ENCODE measurements at regions not wholly inside any gene's neighbourhood (a gene's known extent, or its start where the extent isn't known, plus 50 kb on each side); places are given as distances from the start of the nearest gene placed in this dataset.

GRCh38 chr1:219417610-219418009, 195.3 kb downstream of the ZC3H11B start:
- no peaks in the 10 kb centered on the region for H4K20me1 ChIP-seq (ENCODE audit: control insufficient read depth, extremely low read depth, insufficient read depth, low read length)
- no peaks in the 10 kb centered on the region for H3K4me1 ChIP-seq (ENCODE audit: control insufficient read depth, extremely low read depth, insufficient read depth, low read length)
- dilution Hi-C loops (cut with MboI; ENCODE audit: extremely low pct_ligation_motif_present, low sequenced_read_pairs), result no loop called here
- TF ChIP-seq EZH2 (IDR thresholded peaks at IDR 0.05; ENCODE audit: low read length) (no peak), CTCF (optimal IDR thresholded peaks at IDR 0.05 in 1 of 3, IDR thresholded peaks at IDR 0.05 in 1 of 3, conservative IDR thresholded peaks at IDR 0.05 in 1 of 3; ENCODE audit: extremely low read depth in 1 of 3, insufficient read depth in 2 of 3, low read length in 3 of 3) (no peak)
- no peaks in the 10 kb centered on the region for H3K79me2 ChIP-seq (ENCODE audit: control insufficient read depth, insufficient read depth, low read length)
- H3K9ac ChIP-seq (ENCODE audit: control insufficient read depth, extremely low read depth, insufficient read depth, low read length), result no peak overlapping the region
- no peak overlapping the region for H3K4me2 ChIP-seq (ENCODE audit: control insufficient read depth, extremely low read depth, insufficient read depth, low read depth, low read length)
- H2AFZ ChIP-seq (ENCODE audit: control insufficient read depth, low read length), result no peak overlapping the region
- peaks cover 7% of the 10 kb centered on the region for H3K27me3 ChIP-seq (ENCODE audit: control insufficient read depth, extremely low read depth, insufficient read depth, low read length)
- no peak overlapping the region for H3K4me3 ChIP-seq (ENCODE audit: control insufficient read depth in 2 of 3, extremely low read depth in 1 of 3, insufficient read depth in 2 of 3, low read depth in 1 of 3, low read length in 3 of 3)
- H3K9me3 ChIP-seq (ENCODE audit: control insufficient read depth, low read depth, low read length), result no peaks in the 10 kb centered on the region
- H3K9me1 ChIP-seq (ENCODE audit: control insufficient read depth, extremely low read depth, insufficient read depth, low read length), result no peaks in the 10 kb centered on the region
- H3K27ac ChIP-seq (ENCODE audit: control insufficient read depth, insufficient read depth, low read length), result no peak overlapping the region
- no peaks in the 10 kb centered on the region for H3K36me3 ChIP-seq (ENCODE audit: control insufficient read depth in 2 of 2, extremely low read depth in 1 of 2, insufficient read depth in 2 of 2, low read length in 2 of 2)
- DNase-seq (ENCODE audit: low read depth, low spot score) (no peak), FAIRE-seq (no peak)

GRCh38 chr1:219416598-219417238, 196.2 kb downstream of the ZC3H11B start:
- dilution Hi-C loops (cut with MboI; ENCODE audit: extremely low pct_ligation_motif_present, low sequenced_read_pairs), result no loop called here

More at GRCh38 chr1:219416598-219417238, 196.2 kb downstream of the ZC3H11B start:
- TF ChIP-seq EZH2 (IDR thresholded peaks at IDR 0.05; ENCODE audit: low read length), result no peak
- peak; percentile 66 to 75 (median 73) for TF ChIP-seq CTCF (optimal IDR thresholded peaks at IDR 0.05 in 1 of 3, IDR thresholded peaks at IDR 0.05 in 1 of 3, conservative IDR thresholded peaks at IDR 0.05 in 1 of 3; ENCODE audit: extremely low read depth in 1 of 3, insufficient read depth in 2 of 3, low read length in 3 of 3)
- no peak overlapping the region for H3K4me2 ChIP-seq (ENCODE audit: control insufficient read depth, extremely low read depth, insufficient read depth, low read depth, low read length)
- DNase-seq (ENCODE audit: low read depth, low spot score), result no peak
- H4K20me1 ChIP-seq (ENCODE audit: control insufficient read depth, extremely low read depth, insufficient read depth, low read length), result no peaks in the 10 kb centered on the region
- FAIRE-seq, result peak; percentile 95
- H3K27me3 ChIP-seq (ENCODE audit: control insufficient read depth, extremely low read depth, insufficient read depth, low read length), result peaks cover 7% of the 10 kb centered on the region
- H3K36me3 ChIP-seq (ENCODE audit: control insufficient read depth in 2 of 2, extremely low read depth in 1 of 2, insufficient read depth in 2 of 2, low read length in 2 of 2), result no peaks in the 10 kb centered on the region
- no peak overlapping the region for H3K4me3 ChIP-seq (ENCODE audit: control insufficient read depth in 2 of 3, extremely low read depth in 1 of 3, insufficient read depth in 2 of 3, low read depth in 1 of 3, low read length in 3 of 3)
- no peak overlapping the region for H2AFZ ChIP-seq (ENCODE audit: control insufficient read depth, low read length)
- no peak overlapping the region for H3K27ac ChIP-seq (ENCODE audit: control insufficient read depth, insufficient read depth, low read length)
- no peaks in the 10 kb centered on the region for H3K9me3 ChIP-seq (ENCODE audit: control insufficient read depth, low read depth, low read length)
- H3K9ac ChIP-seq (ENCODE audit: control insufficient read depth, extremely low read depth, insufficient read depth, low read length), result no peak overlapping the region
- H3K4me1 ChIP-seq (ENCODE audit: control insufficient read depth, extremely low read depth, insufficient read depth, low read length), result no peaks in the 10 kb centered on the region
- H3K79me2 ChIP-seq (ENCODE audit: control insufficient read depth, insufficient read depth, low read length), result no peaks in the 10 kb centered on the region
- no peaks in the 10 kb centered on the region for H3K9me1 ChIP-seq (ENCODE audit: control insufficient read depth, extremely low read depth, insufficient read depth, low read length)
